Activated CD4-positive, alpha-beta T cell treated with anti-CD3 and anti-CD28 coated beads, Interleukin-2, amount 50 U/mL, for 4 hours (primary cell): ENCODE measurements at regions not wholly inside any gene's neighbourhood (a gene's known extent, or its start where the extent isn't known, plus 50 kb on each side); places are given as distances from the start of the nearest gene placed in this dataset.
"Not testable (repeated sequence)": the region's sequence is repeated elsewhere in the genome, so short reads cannot be mapped to it uniquely, and the experiment has no call there.

Source experiments
- DNase-seq, 2 experiments: peaks; one replicate each; pipeline ENCODE4 v3.0.0-alpha.2; 2020

- not testable (repeated sequence) for DNase-seq
Observed at GRCh38 chr9:65449886-65450610, 165.0 kb upstream of the FOXD4L5 start.

- no peak for DNase-seq
Observed at GRCh38 chr9:65449423-65449822, 164.4 kb upstream of the FOXD4L5 start.

- not testable (repeated sequence) for DNase-seq
Observed at GRCh38 chr9:65447146-65447545, 162.1 kb upstream of the FOXD4L5 start.

GRCh38 chr9:65445991-65446390 is 161.0 kb upstream of the FOXD4L5 start:
- DNase-seq, result not testable (repeated sequence)

GRCh38 chr9:65444943-65445342 is 159.9 kb upstream of the FOXD4L5 start:
- DNase-seq, result no peak

- not testable (repeated sequence) for DNase-seq
Observed at GRCh38 chr9:65442116-65442515, 157.1 kb upstream of the FOXD4L5 start.

GRCh38 chr9:65441324-65441920 is 156.4 kb upstream of the FOXD4L5 start:
- not testable (repeated sequence) for DNase-seq

- no peak for DNase-seq
Observed at GRCh38 chr9:65437724-65438123, 152.7 kb upstream of the FOXD4L5 start.

- no peak for DNase-seq
Observed at GRCh38 chr9:65435464-65435863, 150.5 kb upstream of the FOXD4L5 start.

- DNase-seq, result no peak
Observed at GRCh38 chr9:65432722-65433323, 147.8 kb upstream of the FOXD4L5 start.

- no peak for DNase-seq
Observed at GRCh38 chr9:65432051-65432450, 147.0 kb upstream of the FOXD4L5 start.

GRCh38 chr9:65430221-65430620 is 145.2 kb upstream of the FOXD4L5 start:
- DNase-seq, result no peak

GRCh38 chr9:65427361-65427760 is 142.4 kb upstream of the FOXD4L5 start:
- not testable (repeated sequence) for DNase-seq

- DNase-seq, result not testable (repeated sequence)
Observed at GRCh38 chr9:65426813-65427212, 141.8 kb upstream of the FOXD4L5 start.

- DNase-seq, result no peak
Observed at GRCh38 chr9:65426231-65426630, 141.2 kb upstream of the FOXD4L5 start.

GRCh38 chr9:65425183-65425582 is 140.2 kb upstream of the FOXD4L5 start:
- DNase-seq, result not testable (repeated sequence)

- DNase-seq, result not testable (repeated sequence)
Observed at GRCh38 chr9:65424437-65424984, 139.5 kb upstream of the FOXD4L5 start.

- DNase-seq, result not testable (repeated sequence)
Observed at GRCh38 chr9:65423691-65424436, 138.9 kb upstream of the FOXD4L5 start.

- DNase-seq, result not testable (repeated sequence)
Observed at GRCh38 chr9:65422966-65423690, 138.1 kb upstream of the FOXD4L5 start.

- not testable (repeated sequence) for DNase-seq
Observed at GRCh38 chr9:65421486-65421885, 136.5 kb upstream of the FOXD4L5 start.

GRCh38 chr9:65420771-65421170 is 135.8 kb upstream of the FOXD4L5 start:
- no peak for DNase-seq

- DNase-seq, result not testable (repeated sequence)
Observed at GRCh38 chr9:65418966-65419365, 134.0 kb upstream of the FOXD4L5 start.
